A549 (cell line): ENCODE measurements at regions not wholly inside any gene's neighbourhood (a gene's known extent, or its start where the extent isn't known, plus 50 kb on each side); places are given as distances from the start of the nearest gene placed in this dataset.

Source experiments
- CHD2 ChIP-seq: fragments of 150-350 bp; IDR thresholded peaks from 2 replicates; pipeline ENCODE4 v1.6.1; 2014; ENCODE audit warnings: low read length; ENCODE audit not compliant: partially characterized antibody
- CTCF ChIP-seq: fragments of >200 bp; sonication (Bioruptor Twin); formaldehyde crosslinking; IDR thresholded peaks from 3 replicates; pipeline ENCODE4 v1.5.1; 2016
- EHMT2 ChIP-seq: fragments of 200-600 bp; sonication (generic); IDR thresholded peaks from 2 replicates; pipeline ENCODE4 v1.6.1; 2016; ENCODE audit warnings: antibody characterized with exemption, low read depth, mild to moderate bottlenecking, moderate library complexity
- FOSL2 ChIP-seq, 2 experiments: fragments of 450-650 bp in 1 of 2; fragments of >200 bp in 1 of 2; sonication (Bioruptor Twin) in 1 of 2; formaldehyde crosslinking; IDR thresholded peaks; 2 replicates each; pipeline versions ENCODE4 v1.5.0 to v1.6.1; 2016 to 2020; ENCODE audit warnings: mild to moderate bottlenecking in 1 of 2, moderate library complexity in 1 of 2
- POLR2A ChIP-seq: IDR thresholded peaks from 2 replicates; pipeline ENCODE4 v1.6.1; 2012; ENCODE audit warnings: mild to moderate bottlenecking, low read length
- POLR2AphosphoS2 ChIP-seq: conservative IDR thresholded peaks from 2 replicates; pipeline ENCODE4 v1.6.1; 2012; ENCODE audit warnings: low read length, improper control_type of control experiment, inconsistent platforms
- REST ChIP-seq: fragments of 200-600 bp; sonication (generic); IDR thresholded peaks from 2 replicates; pipeline ENCODE4 v1.6.1; 2016; ENCODE audit warnings: antibody characterized with exemption, mild to moderate bottlenecking, moderate library complexity
- RNF2 ChIP-seq: fragments of 200-600 bp; sonication (generic); IDR thresholded peaks from 2 replicates; pipeline ENCODE4 v1.6.1; 2016; ENCODE audit warnings: low read depth, mild to moderate bottlenecking, antibody characterized with exemption, moderate library complexity, borderline replicate concordance
- ZNF302 ChIP-seq: fragments of 250-450 bp; sonication (Bioruptor Pico); IDR thresholded peaks from 2 replicates; pipeline ENCODE4 v1.9.0; 2021; ENCODE audit warnings: inconsistent platforms, mild to moderate bottlenecking, moderate library complexity
- TF ChIP-seq, protein P1 (sequence below): IDR thresholded peaks from 2 replicates; pipeline ENCODE4 v1.6.1; 2012
- TF ChIP-seq, protein P2 (sequence below): IDR thresholded peaks from 2 replicates; pipeline ENCODE4 v1.6.1; 2012; ENCODE audit warnings: low read depth, borderline replicate concordance

- TF ChIP-seq CTCF: no peak
- TF ChIP-seq POLR2A: no peak
- TF ChIP-seq REST: no peak
- no peak for TF ChIP-seq POLR2AphosphoS2
- no peak for TF ChIP-seq RNF2
- no peak for TF ChIP-seq ZNF302 (CRISPR knock-in tag)
- TF ChIP-seq EHMT2: no peak
- TF ChIP-seq, protein P1, sequence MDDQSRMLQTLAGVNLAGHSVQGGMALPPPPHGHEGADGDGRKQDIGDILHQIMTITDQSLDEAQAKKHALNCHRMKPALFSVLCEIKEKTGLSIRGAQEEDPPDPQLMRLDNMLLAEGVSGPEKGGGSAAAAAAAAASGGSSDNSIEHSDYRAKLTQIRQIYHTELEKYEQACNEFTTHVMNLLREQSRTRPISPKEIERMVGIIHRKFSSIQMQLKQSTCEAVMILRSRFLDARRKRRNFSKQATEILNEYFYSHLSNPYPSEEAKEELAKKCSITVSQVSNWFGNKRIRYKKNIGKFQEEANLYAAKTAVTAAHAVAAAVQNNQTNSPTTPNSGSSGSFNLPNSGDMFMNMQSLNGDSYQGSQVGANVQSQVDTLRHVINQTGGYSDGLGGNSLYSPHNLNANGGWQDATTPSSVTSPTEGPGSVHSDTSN: no peak
- no peak for TF ChIP-seq FOSL2 (IDR thresholded peaks at IDR 0.05)
- no peak for TF ChIP-seq FOSL2 (CRISPR knock-in tag; IDR thresholded peaks at IDR 0.05)
- TF ChIP-seq CHD2: no peak
- TF ChIP-seq, protein P2, sequence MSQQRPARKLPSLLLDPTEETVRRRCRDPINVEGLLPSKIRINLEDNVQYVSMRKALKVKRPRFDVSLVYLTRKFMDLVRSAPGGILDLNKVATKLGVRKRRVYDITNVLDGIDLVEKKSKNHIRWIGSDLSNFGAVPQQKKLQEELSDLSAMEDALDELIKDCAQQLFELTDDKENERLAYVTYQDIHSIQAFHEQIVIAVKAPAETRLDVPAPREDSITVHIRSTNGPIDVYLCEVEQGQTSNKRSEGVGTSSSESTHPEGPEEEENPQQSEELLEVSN: no peak
Measured at GRCh38 chr6:4420160-4420865, 284.9 kb upstream of the ECI2 start.
